ENCODE measurements at regions not wholly inside any gene's neighbourhood (a gene's known extent, or its start where the extent isn't known, plus 50 kb on each side); places are given as distances from the start of the nearest gene placed in this dataset.

- TF ChIP-seq CTCF (IDR thresholded peaks at IDR 0.05; ENCODE audit: insufficient read depth, low read depth, low read length): no peak
- no peak for TF ChIP-seq EZH2 (IDR thresholded peaks at IDR 0.05; ENCODE audit: insufficient read depth, low read length)
Measured at GRCh38 chr10:10579709-10580108, 438.0 kb upstream of the CELF2 start.
